Activated B cell treated with CpG ODN at 0.5 μM for 24 hours (primary cell): ENCODE measurements at regions not wholly inside any gene's neighbourhood (a gene's known extent, or its start where the extent isn't known, plus 50 kb on each side); places are given as distances from the start of the nearest gene placed in this dataset.
"Not testable (repeated sequence)": the region's sequence is repeated elsewhere in the genome, so short reads cannot be mapped to it uniquely, and the experiment has no call there.

Source experiments
- ATAC-seq: fragments of 200-7000 bp; cut with Tn5 transposase; one replicate; pipeline ENCODE4 v1.10.0; 2021; ENCODE audit warnings: low read depth, mild to moderate bottlenecking, moderate library complexity
- CTCF ChIA-PET: fragments of 350-600 bp; sonication (Branson Sonifier 250); formaldehyde crosslinking; loops from one replicate; lab custom pipeline; 2021; ENCODE audit warnings: antibody characterized with exemption; lab: Charles Lee
- POLR2A ChIA-PET: fragments of 350-600 bp; sonication (Branson Sonifier 250); formaldehyde crosslinking; loops from one replicate; lab custom pipeline; 2021; ENCODE audit warnings: antibody characterized with exemption; lab: Charles Lee
- DNase-seq: peaks from one replicate; pipeline ENCODE4 v3.0.0; 2022
- H3K27ac Mint-ChIP-seq: one replicate; pipeline ENCODE4 v1.8.0; 2020; ENCODE audit warnings: mixed read lengths
- H3K27me3 Mint-ChIP-seq: one replicate; pipeline ENCODE4 v1.8.0; 2021; ENCODE audit warnings: mixed read lengths
- H3K36me3 Mint-ChIP-seq: one replicate; pipeline ENCODE4 v1.8.0; 2021; ENCODE audit warnings: low read depth, mixed read lengths
- H3K4me1 Mint-ChIP-seq: one replicate; pipeline ENCODE4 v1.8.0; 2021; ENCODE audit warnings: mixed read lengths
- H3K4me3 Mint-ChIP-seq: one replicate; pipeline ENCODE4 v1.8.0; 2020; ENCODE audit warnings: mild to moderate bottlenecking, mixed read lengths
- H3K9me3 Mint-ChIP-seq: one replicate; pipeline ENCODE4 v1.8.0; 2020; ENCODE audit warnings: mixed read lengths
- intact Hi-C: fragments of 100-400 bp; cut with micrococcal nuclease; formaldehyde crosslinking; loops from one replicate; pipeline ENCODE4 v1.15.1; 2024
- TF ChIP-seq, protein P1 (sequence below): fragments of 200-600 bp; IDR thresholded peaks from one replicate; pipeline ENCODE4 v1.8.0; 2022; ENCODE audit warnings: antibody characterized with exemption, mild to moderate bottlenecking

DNA sequence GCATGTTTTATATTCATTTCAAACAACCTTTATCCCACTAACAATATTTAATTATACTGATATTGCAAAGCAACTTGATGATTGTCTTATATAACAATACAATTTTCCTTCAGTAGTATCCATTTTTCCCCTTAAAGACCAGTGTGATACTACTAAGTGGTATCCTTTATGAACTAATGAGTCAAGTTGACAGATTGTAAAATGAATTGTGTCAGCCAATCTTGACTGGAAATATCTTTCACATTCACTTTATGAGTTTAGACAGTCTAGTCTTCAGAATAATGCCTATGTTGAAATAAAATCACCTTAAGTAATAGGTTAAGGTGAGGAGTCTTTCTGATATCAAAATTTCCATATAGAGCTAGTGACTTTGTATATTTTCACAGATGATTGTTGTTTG, 950.0 kb upstream of the CELF2 start:
- DNase-seq (no peak), ATAC-seq (no peak)
- Mint-ChIP-seq H3K36me3 (no peaks in the 10 kb centered on the region), H3K27ac (no peak overlapping the region), H3K27me3 (no peaks in the 10 kb centered on the region), H3K4me3 (no peak overlapping the region), H3K4me1 (no peaks in the 10 kb centered on the region), H3K9me3 (peaks cover 4% of the 10 kb centered on the region)
- TF ChIP-seq, protein P1, sequence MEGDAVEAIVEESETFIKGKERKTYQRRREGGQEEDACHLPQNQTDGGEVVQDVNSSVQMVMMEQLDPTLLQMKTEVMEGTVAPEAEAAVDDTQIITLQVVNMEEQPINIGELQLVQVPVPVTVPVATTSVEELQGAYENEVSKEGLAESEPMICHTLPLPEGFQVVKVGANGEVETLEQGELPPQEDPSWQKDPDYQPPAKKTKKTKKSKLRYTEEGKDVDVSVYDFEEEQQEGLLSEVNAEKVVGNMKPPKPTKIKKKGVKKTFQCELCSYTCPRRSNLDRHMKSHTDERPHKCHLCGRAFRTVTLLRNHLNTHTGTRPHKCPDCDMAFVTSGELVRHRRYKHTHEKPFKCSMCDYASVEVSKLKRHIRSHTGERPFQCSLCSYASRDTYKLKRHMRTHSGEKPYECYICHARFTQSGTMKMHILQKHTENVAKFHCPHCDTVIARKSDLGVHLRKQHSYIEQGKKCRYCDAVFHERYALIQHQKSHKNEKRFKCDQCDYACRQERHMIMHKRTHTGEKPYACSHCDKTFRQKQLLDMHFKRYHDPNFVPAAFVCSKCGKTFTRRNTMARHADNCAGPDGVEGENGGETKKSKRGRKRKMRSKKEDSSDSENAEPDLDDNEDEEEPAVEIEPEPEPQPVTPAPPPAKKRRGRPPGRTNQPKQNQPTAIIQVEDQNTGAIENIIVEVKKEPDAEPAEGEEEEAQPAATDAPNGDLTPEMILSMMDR: no peak
- ChIA-PET CTCF (no interaction called here), POLR2A (no interaction called here)
- intact Hi-C loops: no loop called here

DNA sequence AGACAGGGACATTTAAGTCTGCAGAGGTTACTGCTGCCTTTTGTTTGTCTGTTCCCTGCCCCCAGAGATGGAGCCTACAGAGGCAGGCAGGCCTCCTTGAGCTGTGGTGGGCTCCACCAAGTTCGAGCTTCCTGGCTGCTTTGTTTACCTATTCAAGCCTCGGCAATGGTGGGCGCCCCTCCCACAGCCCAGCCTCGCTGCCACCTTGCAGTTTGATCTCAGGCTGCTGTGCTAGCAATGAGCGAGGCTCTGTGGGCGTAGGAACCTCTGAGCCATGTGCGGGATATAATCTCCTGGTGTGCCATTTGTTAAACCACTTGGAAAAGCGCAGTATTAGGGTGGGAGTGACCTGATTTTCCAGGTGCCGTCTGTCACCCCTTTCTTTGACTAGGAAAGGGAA, 942.8 kb upstream of the CELF2 start:
- H3K9me3 Mint-ChIP-seq, H3K27ac Mint-ChIP-seq, intact Hi-C loops, DNase-seq, H3K27me3 Mint-ChIP-seq, H3K4me3 Mint-ChIP-seq, H3K4me1 Mint-ChIP-seq, CTCF ChIA-PET, POLR2A ChIA-PET, ATAC-seq, H3K36me3 Mint-ChIP-seq: not testable (repeated sequence)

DNA sequence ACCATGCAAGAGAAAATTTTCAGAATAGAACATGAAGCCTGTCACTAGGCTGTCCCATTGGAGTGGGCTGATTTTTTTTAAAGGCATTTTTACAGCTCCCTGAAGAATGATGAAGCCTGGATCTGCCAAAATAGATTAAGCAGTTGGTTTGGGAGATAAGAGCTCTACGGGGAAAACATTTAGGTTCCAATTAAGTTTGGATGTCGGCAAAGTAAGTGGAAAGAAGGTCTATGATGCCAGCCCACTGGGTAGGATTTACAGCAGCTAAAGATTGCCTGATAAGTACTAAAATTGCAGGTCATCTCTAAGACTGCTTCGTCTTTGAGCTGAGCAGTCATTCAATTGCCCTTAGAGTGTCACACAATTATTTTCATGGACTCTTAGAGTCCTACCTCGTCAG, 939.2 kb upstream of the CELF2 start:
- H3K36me3 Mint-ChIP-seq: no peaks in the 10 kb centered on the region
- H3K27me3 Mint-ChIP-seq: no peaks in the 10 kb centered on the region
- intact Hi-C loops: no loop called here
- DNase-seq (no peak), ATAC-seq (no peak)
- H3K9me3 Mint-ChIP-seq: peaks cover 7% of the 10 kb centered on the region
- H3K4me3 Mint-ChIP-seq: no peak overlapping the region
- no peak overlapping the region for H3K27ac Mint-ChIP-seq
- H3K4me1 Mint-ChIP-seq: no peaks in the 10 kb centered on the region
- ChIA-PET CTCF (no interaction called here), POLR2A (no interaction called here)
- TF ChIP-seq, protein P1: no peak

DNA sequence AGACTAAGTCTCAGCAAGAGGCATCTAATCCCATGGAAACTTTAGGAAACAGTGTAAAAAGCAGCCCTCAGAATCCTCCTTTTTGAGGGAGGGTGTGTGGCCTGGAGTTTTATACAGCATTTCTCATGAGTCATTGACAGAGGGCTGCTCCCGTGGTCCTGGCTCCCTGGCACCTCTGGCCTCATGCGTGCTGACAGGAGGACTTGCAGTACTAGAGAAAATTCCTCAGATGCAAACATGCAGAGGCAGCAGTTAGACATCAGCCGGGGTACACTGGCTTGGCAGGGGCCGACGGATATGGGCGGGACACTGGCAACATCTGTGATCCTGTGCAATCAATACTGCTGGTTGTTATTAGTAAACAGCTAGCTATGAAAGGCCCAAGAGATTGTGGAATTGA, 925.1 kb upstream of the CELF2 start:
- Mint-ChIP-seq H3K4me1 (no peaks in the 10 kb centered on the region), H3K9me3 (no peaks in the 10 kb centered on the region), H3K27ac (no peak overlapping the region), H3K27me3 (no peaks in the 10 kb centered on the region), H3K4me3 (no peak overlapping the region), H3K36me3 (no peaks in the 10 kb centered on the region)
- ChIA-PET POLR2A (no interaction called here), CTCF (no interaction called here)
- TF ChIP-seq, protein P1: no peak
- intact Hi-C loops: no loop called here
- no peak for ATAC-seq
- no peak for DNase-seq

DNA sequence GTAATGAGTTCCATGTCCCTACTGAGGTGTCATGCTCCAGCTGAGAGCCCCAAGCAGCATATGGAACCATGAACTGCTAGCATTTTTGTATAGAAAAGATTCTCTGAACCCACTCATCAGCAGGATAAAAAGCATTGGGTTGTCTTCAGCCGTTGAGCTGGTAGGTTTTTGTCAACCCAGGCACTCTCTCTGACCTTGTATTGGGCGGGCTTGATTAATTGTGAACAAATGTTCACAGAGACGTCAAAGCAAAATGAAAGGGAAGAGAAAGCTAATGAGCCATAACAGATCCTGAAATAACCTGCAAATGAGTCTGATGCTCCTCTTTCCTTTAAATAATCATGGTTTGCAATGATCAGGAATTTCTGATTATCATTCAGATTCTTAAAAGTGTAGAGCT, 924.7 kb upstream of the CELF2 start:
- DNase-seq (no peak), ATAC-seq (no peak)
- H3K27ac Mint-ChIP-seq: no peak overlapping the region
- TF ChIP-seq, protein P1: no peak
- POLR2A ChIA-PET: no interaction called here
- H3K9me3 Mint-ChIP-seq: no peaks in the 10 kb centered on the region
- H3K4me3 Mint-ChIP-seq: no peak overlapping the region
- CTCF ChIA-PET: no interaction called here
- intact Hi-C loops: no loop called here
- H3K27me3 Mint-ChIP-seq: no peaks in the 10 kb centered on the region
- no peaks in the 10 kb centered on the region for H3K36me3 Mint-ChIP-seq
- H3K4me1 Mint-ChIP-seq: no peaks in the 10 kb centered on the region

DNA sequence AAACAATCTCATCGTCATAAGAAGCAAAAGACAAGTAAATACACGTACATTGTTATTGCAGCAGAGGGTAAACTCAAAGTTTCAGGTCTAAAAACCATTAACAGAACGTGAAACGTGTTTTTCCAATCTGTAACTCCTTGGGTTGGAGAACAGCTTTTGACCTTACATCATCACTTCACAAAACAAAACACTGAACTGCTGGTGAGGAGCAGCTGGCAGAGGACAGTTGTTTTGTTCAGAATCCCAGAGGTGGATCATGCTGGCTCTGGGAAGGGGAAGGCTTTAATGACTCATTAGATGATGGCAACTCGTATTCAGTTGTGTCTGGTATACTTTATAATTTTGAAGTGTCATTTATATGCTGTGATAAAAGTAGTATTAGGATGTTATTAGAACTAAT, 923.0 kb upstream of the CELF2 start:
- TF ChIP-seq, protein P1: no peak
- ChIA-PET POLR2A (no interaction called here), CTCF (no interaction called here)
- Mint-ChIP-seq H3K4me3 (no peak overlapping the region), H3K36me3 (no peaks in the 10 kb centered on the region), H3K27ac (no peak overlapping the region), H3K27me3 (no peaks in the 10 kb centered on the region), H3K4me1 (no peaks in the 10 kb centered on the region), H3K9me3 (peaks cover 3% of the 10 kb centered on the region)
- intact Hi-C loops: no loop called here
- DNase-seq (no peak), ATAC-seq (no peak)
